Adrenal gland (tissue), 5 donors: ENCODE measurements at regions not wholly inside any gene's neighbourhood (a gene's known extent, or its start where the extent isn't known, plus 50 kb on each side); places are given as distances from the start of the nearest gene placed in this dataset.

Experiments
- CTCF ChIP-seq, 6 experiments: fragments of 450-650 bp in 4 of 6; fragments of 200-600 bp in 2 of 6; sonication (generic) in 1 of 6; IDR thresholded peaks; 1 replicate in 5 of 6; 2 replicates in 1 of 6; pipeline versions ENCODE4 v1.5.1 to v1.8.0; 2016 to 2021; ENCODE audit warnings: antibody characterized with exemption in 6 of 6, mild to moderate bottlenecking in 2 of 6, moderate library complexity in 1 of 6
- POLR2A ChIP-seq, 2 donors: fragments of 450-650 bp; IDR thresholded peaks; one replicate each; pipeline ENCODE4 v1.6.1; 2017; ENCODE audit warnings: antibody characterized with exemption in 2 of 2, mild to moderate bottlenecking in 2 of 2, moderate library complexity in 1 of 2
- donor health status: DM: no; HTN: no; CAD: no.

DNA sequence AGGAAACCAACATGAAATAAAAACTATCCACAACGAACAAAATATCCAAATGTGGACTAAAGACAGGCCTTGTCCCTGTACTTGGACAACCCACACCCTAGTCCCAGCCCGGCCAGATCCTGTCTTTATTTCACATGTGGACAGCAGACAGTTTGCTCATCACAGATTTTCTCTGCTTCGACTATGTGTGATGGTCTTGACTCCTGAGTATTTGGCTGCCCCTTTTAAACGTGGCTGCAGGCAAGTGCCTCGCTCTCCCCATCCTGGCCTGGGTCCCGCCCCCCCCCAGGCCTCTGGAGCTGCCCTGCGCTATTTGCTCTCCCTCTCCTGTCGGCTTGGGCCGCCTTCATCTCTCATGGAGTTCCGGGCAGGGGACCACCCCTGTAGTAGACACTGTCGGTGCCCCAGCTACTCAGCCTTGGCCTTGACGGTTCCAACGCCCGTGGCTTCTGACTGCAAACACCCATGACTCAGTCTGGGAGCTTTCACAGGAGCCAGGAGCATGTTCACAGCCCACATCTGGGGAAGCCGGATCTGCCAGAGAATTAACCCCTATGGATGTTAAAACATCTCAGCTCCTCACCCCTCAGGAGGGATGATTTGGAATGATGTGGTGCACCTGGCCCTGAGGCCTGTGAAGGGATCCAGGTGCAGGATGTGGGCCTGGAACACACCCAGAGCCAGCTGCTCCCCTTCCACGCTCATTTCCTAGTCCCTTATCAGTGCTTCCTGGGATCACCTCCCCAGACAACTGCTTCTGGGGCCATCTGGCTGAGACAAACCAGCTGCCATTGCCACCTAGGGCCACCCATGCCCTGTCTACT lies 229.7 kb upstream of the RPL38 start:
- TF ChIP-seq CTCF (IDR thresholded peaks at IDR 0.05) (no peak), POLR2A (IDR thresholded peaks at IDR 0.05) (no peak)
